T-helper 1 cell treated with Interleukin-12 subunit alpha and Interleukin-12 subunit beta and Interleukin-4 antibody, amounts not matched to agents 30 μg/mL and 1 μg/mL, for 36 hours (primary cell): ENCODE measurements at regions not wholly inside any gene's neighbourhood (a gene's known extent, or its start where the extent isn't known, plus 50 kb on each side); places are given as distances from the start of the nearest gene placed in this dataset.
"Not testable (repeated sequence)": the region's sequence is repeated elsewhere in the genome, so short reads cannot be mapped to it uniquely, and the experiment has no call there.

Source experiments
- H3K27ac Mint-ChIP-seq: one replicate; pipeline ENCODE4 v1.8.0; 2021; ENCODE audit warnings: mild to moderate bottlenecking, mixed read lengths
- H3K27me3 Mint-ChIP-seq: one replicate; pipeline ENCODE4 v1.8.0; 2021; ENCODE audit warnings: low read depth, mixed read lengths
- H3K36me3 Mint-ChIP-seq: one replicate; pipeline ENCODE4 v1.8.0; 2021; ENCODE audit warnings: low read depth, mixed read lengths
- H3K4me1 Mint-ChIP-seq: one replicate; pipeline ENCODE4 v1.8.0; 2021; ENCODE audit warnings: low read depth, mixed read lengths
- H3K4me3 Mint-ChIP-seq: one replicate; pipeline ENCODE4 v1.8.0; 2021; ENCODE audit warnings: mild to moderate bottlenecking, moderate library complexity, mixed read lengths
- H3K9me3 Mint-ChIP-seq: one replicate; pipeline ENCODE4 v1.8.0; 2021; ENCODE audit warnings: mixed read lengths

- no peak overlapping the region for H3K4me3 Mint-ChIP-seq
- H3K27ac Mint-ChIP-seq = no peak overlapping the region
- no peaks in the 10 kb centered on the region for H3K36me3 Mint-ChIP-seq
- no peaks in the 10 kb centered on the region for H3K9me3 Mint-ChIP-seq
- H3K27me3 Mint-ChIP-seq = no peaks in the 10 kb centered on the region
- H3K4me1 Mint-ChIP-seq = peaks cover 1% of the 10 kb centered on the region
Measured at GRCh38 chr6:166851911-166852310, 104.4 kb downstream of the RNASET2 start.

- Mint-ChIP-seq H3K9me3 (no peaks in the 10 kb centered on the region), H3K27me3 (no peaks in the 10 kb centered on the region), H3K36me3 (no peaks in the 10 kb centered on the region), H3K4me3 (no peak overlapping the region), H3K4me1 (peaks cover 6% of the 10 kb centered on the region), H3K27ac (no peak overlapping the region)
Measured at GRCh38 chr6:166851426-166851825, 104.9 kb downstream of the RNASET2 start.

- Mint-ChIP-seq H3K27ac (no peak overlapping the region), H3K4me3 (no peak overlapping the region), H3K36me3 (no peaks in the 10 kb centered on the region), H3K9me3 (no peaks in the 10 kb centered on the region), H3K27me3 (no peaks in the 10 kb centered on the region), H3K4me1 (peaks cover 6% of the 10 kb centered on the region)
Measured at GRCh38 chr6:166850677-166851076, 105.7 kb downstream of the RNASET2 start.

GRCh38 chr6:166849749-166850183 lies 106.6 kb downstream of the RNASET2 start:
- Mint-ChIP-seq H3K27ac (no peak overlapping the region), H3K27me3 (no peaks in the 10 kb centered on the region), H3K4me1 (peaks cover 6% of the 10 kb centered on the region), H3K36me3 (no peaks in the 10 kb centered on the region), H3K9me3 (no peaks in the 10 kb centered on the region), H3K4me3 (no peak overlapping the region)

GRCh38 chr6:166848979-166849748 lies 107.2 kb downstream of the RNASET2 start:
- H3K9me3 Mint-ChIP-seq = no peaks in the 10 kb centered on the region
- peaks cover 6% of the 10 kb centered on the region for H3K4me1 Mint-ChIP-seq
- no peak overlapping the region for H3K27ac Mint-ChIP-seq
- H3K4me3 Mint-ChIP-seq = no peak overlapping the region
- no peaks in the 10 kb centered on the region for H3K27me3 Mint-ChIP-seq
- H3K36me3 Mint-ChIP-seq = no peaks in the 10 kb centered on the region

GRCh38 chr6:166846446-166847142 lies 109.8 kb downstream of the RNASET2 start:
- H3K36me3 Mint-ChIP-seq, H3K4me1 Mint-ChIP-seq, H3K27me3 Mint-ChIP-seq, H3K27ac Mint-ChIP-seq, H3K9me3 Mint-ChIP-seq, H3K4me3 Mint-ChIP-seq: not testable (repeated sequence)

GRCh38 chr6:166842607-166843006 lies 113.7 kb downstream of the RNASET2 start:
- Mint-ChIP-seq H3K27ac (no peak overlapping the region), H3K36me3 (no peaks in the 10 kb centered on the region), H3K27me3 (no peaks in the 10 kb centered on the region), H3K4me3 (no peak overlapping the region), H3K4me1 (peaks cover 6% of the 10 kb centered on the region), H3K9me3 (no peaks in the 10 kb centered on the region)

- Mint-ChIP-seq H3K27me3 (no peaks in the 10 kb centered on the region), H3K4me3 (no peak overlapping the region), H3K27ac (no peak overlapping the region), H3K4me1 (no peaks in the 10 kb centered on the region), H3K9me3 (peaks cover 5% of the 10 kb centered on the region), H3K36me3 (no peaks in the 10 kb centered on the region)
Measured at GRCh38 chr6:166841216-166841615, 115.1 kb downstream of the RNASET2 start.

GRCh38 chr6:166839569-166839968 lies 116.8 kb downstream of the RNASET2 start:
- Mint-ChIP-seq H3K27ac (no peak overlapping the region), H3K4me1 (no peaks in the 10 kb centered on the region), H3K9me3 (peaks cover 12% of the 10 kb centered on the region), H3K36me3 (peaks cover 1% of the 10 kb centered on the region), H3K27me3 (no peaks in the 10 kb centered on the region), H3K4me3 (no peak overlapping the region)

- Mint-ChIP-seq H3K4me3 (no peak overlapping the region), H3K27ac (no peak overlapping the region), H3K36me3 (peaks cover 1% of the 10 kb centered on the region), H3K27me3 (no peaks in the 10 kb centered on the region), H3K4me1 (no peaks in the 10 kb centered on the region), H3K9me3 (peaks cover 15% of the 10 kb centered on the region)
Measured at GRCh38 chr6:166838987-166839386, 117.4 kb downstream of the RNASET2 start.

- no peaks in the 10 kb centered on the region for H3K4me1 Mint-ChIP-seq
- H3K9me3 Mint-ChIP-seq = peaks cover 18% of the 10 kb centered on the region
- H3K36me3 Mint-ChIP-seq = peaks cover 1% of the 10 kb centered on the region
- no peak overlapping the region for H3K27ac Mint-ChIP-seq
- no peaks in the 10 kb centered on the region for H3K27me3 Mint-ChIP-seq
- H3K4me3 Mint-ChIP-seq = no peak overlapping the region
Measured at GRCh38 chr6:166836785-166837718, 119.3 kb downstream of the RNASET2 start.

- H3K27ac Mint-ChIP-seq = no peak overlapping the region
- no peak overlapping the region for H3K4me3 Mint-ChIP-seq
- peaks cover 7% of the 10 kb centered on the region for H3K4me1 Mint-ChIP-seq
- H3K27me3 Mint-ChIP-seq = no peaks in the 10 kb centered on the region
- H3K9me3 Mint-ChIP-seq = peaks cover 18% of the 10 kb centered on the region
- peaks cover 1% of the 10 kb centered on the region for H3K36me3 Mint-ChIP-seq
Measured at GRCh38 chr6:166834049-166834448, 122.3 kb downstream of the RNASET2 start.

GRCh38 chr6:166830891-166831363 lies 125.4 kb downstream of the RNASET2 start:
- H3K4me3 Mint-ChIP-seq = no peak overlapping the region
- H3K27ac Mint-ChIP-seq = no peak overlapping the region
- no peaks in the 10 kb centered on the region for H3K27me3 Mint-ChIP-seq
- H3K9me3 Mint-ChIP-seq = peaks cover 13% of the 10 kb centered on the region
- peaks cover 7% of the 10 kb centered on the region for H3K4me1 Mint-ChIP-seq
- H3K36me3 Mint-ChIP-seq = peaks cover 1% of the 10 kb centered on the region

- Mint-ChIP-seq H3K4me3 (no peak overlapping the region), H3K9me3 (peaks cover 11% of the 10 kb centered on the region), H3K27ac (no peak overlapping the region), H3K36me3 (peaks cover 1% of the 10 kb centered on the region), H3K4me1 (peaks cover 7% of the 10 kb centered on the region), H3K27me3 (no peaks in the 10 kb centered on the region)
Measured at GRCh38 chr6:166830185-166830890, 126.0 kb downstream of the RNASET2 start.
